Thyroid gland (tissue), 4 donors: ENCODE measurements at regions not wholly inside any gene's neighbourhood (a gene's known extent, or its start where the extent isn't known, plus 50 kb on each side); places are given as distances from the start of the nearest gene placed in this dataset.

Source experiments
- POLR2A ChIP-seq, 2 donors: fragments of 450-650 bp; IDR thresholded peaks; one replicate each; pipeline ENCODE4 v1.6.1; 2017; ENCODE audit warnings: antibody characterized with exemption in 2 of 2, mild to moderate bottlenecking in 2 of 2, moderate library complexity in 1 of 2
- TF ChIP-seq, protein P1 (sequence below), 6 experiments: fragments of 200-600 bp in 3 of 6; fragments of 450-650 bp in 3 of 6; sonication (generic) in 3 of 6; IDR thresholded peaks; one replicate each; pipeline ENCODE4 v1.5.1; 2016 to 2019; ENCODE audit warnings: antibody characterized with exemption in 6 of 6, mild to moderate bottlenecking in 2 of 6, inconsistent platforms in 1 of 6, moderate library complexity in 1 of 6

DNA sequence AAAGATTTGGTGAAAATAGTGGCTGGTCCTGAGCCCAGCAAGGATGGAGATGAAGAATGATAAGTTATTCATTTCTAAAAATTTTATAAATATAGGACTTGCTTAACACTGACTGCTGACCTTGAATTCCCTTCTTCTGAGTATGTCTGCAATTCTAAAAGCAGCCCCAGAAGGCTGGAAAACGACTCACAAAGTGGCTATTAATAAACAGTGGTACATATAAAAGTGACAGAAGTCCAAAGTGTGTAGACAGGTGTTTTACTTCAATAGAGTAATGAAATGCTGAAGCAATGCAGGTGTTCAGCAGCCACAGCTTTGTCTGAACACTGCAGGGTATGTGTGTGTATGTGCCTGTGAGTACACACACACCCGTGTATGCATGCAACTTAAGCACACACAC, 219.0 kb upstream of the NRIP1 start:
- TF ChIP-seq, protein P1, sequence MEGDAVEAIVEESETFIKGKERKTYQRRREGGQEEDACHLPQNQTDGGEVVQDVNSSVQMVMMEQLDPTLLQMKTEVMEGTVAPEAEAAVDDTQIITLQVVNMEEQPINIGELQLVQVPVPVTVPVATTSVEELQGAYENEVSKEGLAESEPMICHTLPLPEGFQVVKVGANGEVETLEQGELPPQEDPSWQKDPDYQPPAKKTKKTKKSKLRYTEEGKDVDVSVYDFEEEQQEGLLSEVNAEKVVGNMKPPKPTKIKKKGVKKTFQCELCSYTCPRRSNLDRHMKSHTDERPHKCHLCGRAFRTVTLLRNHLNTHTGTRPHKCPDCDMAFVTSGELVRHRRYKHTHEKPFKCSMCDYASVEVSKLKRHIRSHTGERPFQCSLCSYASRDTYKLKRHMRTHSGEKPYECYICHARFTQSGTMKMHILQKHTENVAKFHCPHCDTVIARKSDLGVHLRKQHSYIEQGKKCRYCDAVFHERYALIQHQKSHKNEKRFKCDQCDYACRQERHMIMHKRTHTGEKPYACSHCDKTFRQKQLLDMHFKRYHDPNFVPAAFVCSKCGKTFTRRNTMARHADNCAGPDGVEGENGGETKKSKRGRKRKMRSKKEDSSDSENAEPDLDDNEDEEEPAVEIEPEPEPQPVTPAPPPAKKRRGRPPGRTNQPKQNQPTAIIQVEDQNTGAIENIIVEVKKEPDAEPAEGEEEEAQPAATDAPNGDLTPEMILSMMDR (IDR thresholded peaks at IDR 0.05) = no peak
- no peak for TF ChIP-seq POLR2A (IDR thresholded peaks at IDR 0.05)
